IMR-90 (cell line): ENCODE measurements at regions not wholly inside any gene's neighbourhood (a gene's known extent, or its start where the extent isn't known, plus 50 kb on each side); places are given as distances from the start of the nearest gene placed in this dataset.

ENCODE experiments used
- ATAC-seq: fragments of 200-7000 bp; cut with Tn5 transposase; 2 replicates; pipeline ENCODE4 v1.9.1; 2020; ENCODE audit warnings: low read depth, mild to moderate bottlenecking, moderate library complexity
- BruUV-seq: library from RNA; stranded (reverse); fragments of 400-500 nt; replicated peaks from 2 replicates; lab custom pipeline; 2021; lab: Mats Ljungman, UMichigan
- CTCF ChIA-PET: fragments of 300-600 bp; formaldehyde crosslinking; extraction: SDS; loops from one replicate; lab custom pipeline; 2021; ENCODE audit warnings: antibody characterized with exemption; lab: Yijun Ruan, JAX
- POLR2A ChIA-PET: fragments of 300-600 bp; sonication (Branson Sonifier 250); formaldehyde crosslinking; loops from one replicate; lab custom pipeline; 2022; ENCODE audit warnings: antibody characterized with exemption; ENCODE audit not compliant: unreplicated experiment; lab: Charles Lee
- DNase-seq: peaks from one replicate; pipeline ENCODE4 v3.0.0; 2013
- H2AFZ ChIP-seq: replicated peaks from 2 replicates; pipeline ENCODE3; 2013; ENCODE audit warnings: low read length, mild to moderate bottlenecking; ENCODE audit not compliant: poor library complexity
- H2AK5ac ChIP-seq: 2 replicates; pipeline ENCODE4 v1.6.1; 2013; ENCODE audit warnings: low read depth, low read length, inconsistent platforms
- H2AK9ac ChIP-seq: replicated peaks from 2 replicates; pipeline ENCODE3; 2013; ENCODE audit warnings: mild to moderate bottlenecking, low read depth, low read length, moderate library complexity; ENCODE audit not compliant: poor library complexity
- H2BK120ac ChIP-seq: 2 replicates; pipeline ENCODE4 v1.6.1; 2013; ENCODE audit warnings: low read depth, low read length, inconsistent platforms
- H2BK15ac ChIP-seq: 3 replicates; pipeline ENCODE4 v1.6.1; 2013; ENCODE audit warnings: low read depth, low read length, inconsistent platforms
- H2BK20ac ChIP-seq: 2 replicates; pipeline ENCODE4 v1.6.1; 2013; ENCODE audit warnings: low read depth, mild to moderate bottlenecking, inconsistent platforms, low read length, moderate library complexity
- H2BK5ac ChIP-seq: 2 replicates; pipeline ENCODE4 v1.6.1; 2013; ENCODE audit warnings: mild to moderate bottlenecking, low read depth, low read length, inconsistent platforms; ENCODE audit not compliant: poor library complexity, severe bottlenecking
- H3K14ac ChIP-seq: replicated peaks from 2 replicates; pipeline ENCODE4 v1.6.1; 2013; ENCODE audit warnings: low read depth, low read length, inconsistent platforms
- H3K18ac ChIP-seq: 2 replicates; pipeline ENCODE4 v1.6.1; 2013; ENCODE audit warnings: low read depth, low read length, control low read depth
- H3K23ac ChIP-seq: 2 replicates; pipeline ENCODE4 v1.6.1; 2013; ENCODE audit warnings: low read depth, low read length, inconsistent platforms
- H3K27ac ChIP-seq: 2 replicates; pipeline ENCODE4 v1.5.1; 2013; ENCODE audit warnings: mild to moderate bottlenecking, control low read depth, low read length; ENCODE audit not compliant: insufficient read depth
- H3K27me3 ChIP-seq: 2 replicates; pipeline ENCODE4 v1.6.1; 2013; ENCODE audit warnings: low read length; ENCODE audit not compliant: control insufficient read depth, insufficient read depth
- H3K36me3 ChIP-seq: 2 replicates; pipeline ENCODE4 v1.6.1; 2013; ENCODE audit warnings: low read length, mixed read lengths; ENCODE audit not compliant: control insufficient read depth, insufficient read depth
- H3K4ac ChIP-seq: 2 replicates; pipeline ENCODE4 v1.6.1; 2013; ENCODE audit warnings: low read depth, low read length, inconsistent platforms
- H3K4me1 ChIP-seq: 2 replicates; pipeline ENCODE4 v1.6.1; 2013; ENCODE audit warnings: low read length, mixed read lengths; ENCODE audit not compliant: control insufficient read depth, insufficient read depth
- H3K4me2 ChIP-seq: 2 replicates; pipeline ENCODE4 v1.6.1; 2013; ENCODE audit warnings: low read depth, mild to moderate bottlenecking, control low read depth, low read length, moderate library complexity
- H3K4me3 ChIP-seq: 2 replicates; pipeline ENCODE4 v1.5.1; 2013; ENCODE audit warnings: low read depth, mild to moderate bottlenecking, control low read depth, low read length, moderate library complexity; ENCODE audit not compliant: insufficient read depth
- H3K56ac ChIP-seq: 2 replicates; pipeline ENCODE4 v1.6.1; 2013; ENCODE audit warnings: low read length, inconsistent platforms; ENCODE audit not compliant: insufficient read depth; ENCODE audit errors: extremely low read depth
- H3K79me1 ChIP-seq, 2 experiments: 2 replicates each; pipeline ENCODE4 v1.6.1; 2013; ENCODE audit warnings: low read length in 2 of 2, inconsistent platforms in 1 of 2, low read depth in 1 of 2
- H3K9ac ChIP-seq: 2 replicates; pipeline ENCODE4 v1.6.1; 2013; ENCODE audit warnings: low read depth, low read length, control low read depth
- H3K9me1 ChIP-seq: 2 replicates; pipeline ENCODE4 v1.6.1; 2013; ENCODE audit warnings: low read length, inconsistent platforms; ENCODE audit not compliant: insufficient read depth
- H3K9me3 ChIP-seq: 2 replicates; pipeline ENCODE4 v1.6.1; 2013; ENCODE audit warnings: low read length; ENCODE audit not compliant: control insufficient read depth, insufficient read depth
- H4K20me1 ChIP-seq: 2 replicates; pipeline ENCODE4 v1.6.1; 2013; ENCODE audit warnings: low read length, inconsistent platforms; ENCODE audit not compliant: insufficient read depth
- H4K5ac ChIP-seq: 2 replicates; pipeline ENCODE4 v1.6.1; 2013; ENCODE audit warnings: mild to moderate bottlenecking, low read depth, low read length, control low read depth
- H4K8ac ChIP-seq, 2 experiments: 2 replicates each; pipeline ENCODE4 v1.6.1; 2013; ENCODE audit warnings: low read depth in 2 of 2, low read length in 2 of 2, control low read depth in 1 of 2, inconsistent platforms in 1 of 2
- H4K91ac ChIP-seq: 2 replicates; pipeline ENCODE4 v1.6.1; 2013; ENCODE audit warnings: low read depth, low read length, inconsistent platforms; ENCODE audit not compliant: insufficient read depth
- CEBPB ChIP-seq: IDR thresholded peaks from 2 replicates; pipeline ENCODE4 v1.6.1; 2012; ENCODE audit warnings: low read depth, low read length, improper control_type of control experiment
- CHD1 ChIP-seq: IDR thresholded peaks from 2 replicates; pipeline ENCODE4 v1.6.1; 2012; ENCODE audit warnings: low read depth, low read length, improper control_type of control experiment
- MAFK ChIP-seq: IDR thresholded peaks from 2 replicates; pipeline ENCODE4 v1.6.1; 2012; ENCODE audit warnings: low read depth, low read length, improper control_type of control experiment
- NFE2L2 ChIP-seq: fragments of 150-350 bp; IDR thresholded peaks from 2 replicates; pipeline ENCODE4 v1.6.1; 2016; ENCODE audit warnings: low read depth, mild to moderate bottlenecking, low read length
- WGBS, 2 experiments: methylation state at CpG; one replicate each; pipeline versions ENCODE4 v1.1.5 to v1.1.7; 2013; ENCODE audit warnings: missing lambda C conversion rate in 2 of 2; ENCODE audit not compliant: insufficient read length in 1 of 2; ENCODE audit errors: extremely low coverage in 2 of 2; 5-methylcytosine and 5-hydroxymethylcytosine counted together
- dilution Hi-C: fragments of 300-500 bp; cut with HindIII; formaldehyde crosslinking; loops from one replicate; pipeline ENCODE4 v1.14.3; 2018; ENCODE audit warnings: low sequenced_read_pairs; ENCODE audit not compliant: unreplicated experiment
- in situ Hi-C: fragments of 300-500 bp; cut with MboI; formaldehyde crosslinking; loops from 3 replicates; pipeline ENCODE4 v1.14.3; 2019; ENCODE audit warnings: low sequenced_read_pairs, inconsistent platforms, mixed read lengths
- intact Hi-C: fragments of 100-400 bp; cut with micrococcal nuclease; formaldehyde crosslinking; loops from 2 replicates; pipeline ENCODE4 v1.10.0; 2022

DNA sequence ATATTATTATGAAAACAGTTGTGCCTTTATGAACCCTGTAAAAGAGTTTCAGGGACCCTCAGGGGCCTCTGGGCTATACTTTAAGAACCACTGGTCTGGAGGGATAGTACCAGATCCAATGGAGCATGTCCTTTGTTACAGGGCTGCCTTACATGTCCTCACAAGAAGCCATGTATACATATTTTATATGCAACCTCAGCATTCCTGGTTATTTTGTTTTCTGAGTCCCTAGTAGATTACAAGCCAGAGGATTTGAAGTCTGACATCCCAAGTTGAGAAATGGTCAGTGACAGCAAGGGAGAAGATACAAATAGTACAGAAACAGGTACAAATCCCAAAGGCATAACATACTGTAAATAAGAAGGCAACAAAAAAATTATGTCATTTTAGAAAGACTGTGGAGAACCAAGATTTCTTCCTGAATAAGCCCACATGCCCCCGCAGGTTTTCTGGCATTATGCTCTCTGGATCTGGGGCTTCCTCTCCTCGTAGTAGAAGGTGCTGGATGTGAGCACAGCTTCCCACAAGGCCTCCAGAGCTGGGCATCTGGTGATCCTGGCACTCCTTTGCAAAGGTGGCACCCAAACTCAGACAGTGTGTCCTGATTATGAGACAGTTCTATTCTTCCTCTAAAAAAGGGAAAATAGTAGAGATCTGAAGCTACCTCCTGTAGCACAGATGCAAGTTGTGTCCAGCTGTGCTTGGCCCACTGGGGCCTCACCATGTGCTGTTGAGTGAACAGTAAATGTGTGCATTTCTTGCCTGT is 114.0 kb downstream of the NR1D2 start:
- no peak overlapping the region for H2AK5ac ChIP-seq
- dilution Hi-C loops = no loop called here
- no peak overlapping the region for H3K4ac ChIP-seq
- no peak overlapping the region for H4K91ac ChIP-seq
- no peaks in the 10 kb centered on the region for H4K20me1 ChIP-seq
- no peaks in the 10 kb centered on the region for H3K9me3 ChIP-seq
- H3K23ac ChIP-seq = no peak overlapping the region
- no peaks in the 10 kb centered on the region for H3K79me1 ChIP-seq
- H2AFZ ChIP-seq = no peak overlapping the region
- H3K27ac ChIP-seq = no peak overlapping the region
- no peak overlapping the region for H3K4me3 ChIP-seq
- H2BK15ac ChIP-seq = no peak overlapping the region
- no peak overlapping the region for H2AK9ac ChIP-seq
- H3K4me1 ChIP-seq = no peaks in the 10 kb centered on the region
- BruUV-seq = no TSS peak
- POLR2A ChIA-PET = no interaction called here
- no peak overlapping the region for H2BK5ac ChIP-seq
- no peak overlapping the region for H3K4me2 ChIP-seq
- DNase-seq (no peak), ATAC-seq (no peak)
- intact Hi-C loops = no loop called here
- TF ChIP-seq CHD1 (no peak), CEBPB (no peak), MAFK (peak; percentile 91), NFE2L2 (no peak)
- WGBS, 2 experiments = no CpG with 5 or more reads among the region's 2 CpGs
- H3K36me3 ChIP-seq = no peaks in the 10 kb centered on the region
- H3K9me1 ChIP-seq = no peaks in the 10 kb centered on the region
- H4K8ac ChIP-seq = no peak overlapping the region
- H3K9ac ChIP-seq = no peak overlapping the region
- H3K56ac ChIP-seq = no peak overlapping the region
- H4K5ac ChIP-seq = no peak overlapping the region
- H3K14ac ChIP-seq = no peak overlapping the region
- H3K18ac ChIP-seq = no peak overlapping the region
- in situ Hi-C loops = no loop called here
- no peak overlapping the region for H2BK20ac ChIP-seq
- no peak overlapping the region for H2BK120ac ChIP-seq
- CTCF ChIA-PET = no interaction called here
- no peaks in the 10 kb centered on the region for H3K27me3 ChIP-seq
